Sigmoid colon (tissue), 3 donors: ENCODE measurements at regions not wholly inside any gene's neighbourhood (a gene's known extent, or its start where the extent isn't known, plus 50 kb on each side); places are given as distances from the start of the nearest gene placed in this dataset.

Experiments used
- CTCF ChIP-seq, 4 experiments: fragments of 450-650 bp in 3 of 4; fragments of 200-600 bp in 1 of 4; IDR thresholded peaks; one replicate each; pipeline ENCODE4 v1.5.1; 2016 to 2019; ENCODE audit warnings: antibody characterized with exemption in 4 of 4, mild to moderate bottlenecking in 3 of 4, moderate library complexity in 2 of 4
- POLR2A ChIP-seq, 2 donors: fragments of 450-650 bp; IDR thresholded peaks; one replicate each; pipeline ENCODE4 v1.6.1; 2016; ENCODE audit warnings: antibody characterized with exemption in 2 of 2, mild to moderate bottlenecking in 2 of 2, moderate library complexity in 2 of 2

DNA sequence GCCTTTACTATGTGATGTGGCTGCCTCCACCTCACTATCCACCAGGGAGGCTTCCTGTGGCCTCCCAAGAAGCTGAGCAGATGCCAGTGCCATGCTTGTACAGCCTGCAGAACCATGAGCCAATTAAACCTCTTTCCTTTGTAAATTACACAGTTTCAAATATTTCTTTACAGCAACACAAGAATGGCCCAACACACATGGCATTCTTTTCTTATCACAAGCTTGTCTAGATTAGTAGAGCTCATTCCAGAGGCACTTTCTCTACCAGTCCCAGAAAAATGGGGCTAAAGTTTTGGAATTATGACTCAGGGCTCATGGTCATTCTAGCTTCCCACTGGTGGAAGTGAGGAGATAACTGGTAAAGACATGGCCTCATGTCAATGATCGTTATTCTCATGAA is 655.2 kb downstream of the LMO4 start:
- TF ChIP-seq POLR2A (IDR thresholded peaks at IDR 0.05) (no peak), CTCF (IDR thresholded peaks at IDR 0.05) (no peak)
